Hepatocyte (in vitro differentiated cells): ENCODE measurements at regions not wholly inside any gene's neighbourhood (a gene's known extent, or its start where the extent isn't known, plus 50 kb on each side); places are given as distances from the start of the nearest gene placed in this dataset.

ENCODE experiments used
- CTCF ChIP-seq: fragments of 200-600 bp; sonication (generic); IDR thresholded peaks from 2 replicates; pipeline ENCODE4 v1.5.1; 2016; ENCODE audit warnings: antibody characterized with exemption, mild to moderate bottlenecking; ENCODE audit not compliant: poor library complexity
- EZH2 ChIP-seq: fragments of 200-600 bp; sonication (generic); IDR thresholded peaks from 2 replicates; pipeline ENCODE4 v1.6.1; 2016; ENCODE audit warnings: antibody characterized with exemption, mild to moderate bottlenecking, borderline replicate concordance

- no peak for TF ChIP-seq CTCF
- no peak for TF ChIP-seq EZH2
These were observed 498.4 kb downstream of the PCNX1 start for GRCh38 chr14:71405676-71406075.
